Esophagus squamous epithelium (tissue), 5 donors: ENCODE measurements at regions not wholly inside any gene's neighbourhood (a gene's known extent, or its start where the extent isn't known, plus 50 kb on each side); places are given as distances from the start of the nearest gene placed in this dataset.

Experiments used
- DNase-seq: peaks from one replicate; lab custom pipeline; 2025; lab: John Stamatoyannopoulos, UW
- H3K27ac ChIP-seq, 4 donors: fragments of 200-600 bp; sonication (generic); one replicate each; pipeline ENCODE4 v1.5.1; 2016 to 2019; ENCODE audit warnings: mild to moderate bottlenecking in 1 of 4
- H3K27me3 ChIP-seq, 4 donors: fragments of 200-600 bp; sonication (generic); 1 replicate in 3 of 4; 2 replicates in 1 of 4; pipeline versions ENCODE4 v1.5.1 to v1.6.0; 2017 to 2021; ENCODE audit warnings: antibody characterized with exemption in 1 of 4
- H3K36me3 ChIP-seq, 3 donors: fragments of 200-600 bp; sonication (generic); one replicate each; pipeline ENCODE4 v1.5.1; 2016 to 2019
- H3K4me1 ChIP-seq, 3 donors: fragments of 200-600 bp; sonication (generic); one replicate each; pipeline ENCODE4 v1.5.1; 2017 to 2019
- H3K4me3 ChIP-seq, 4 donors: fragments of 200-600 bp; sonication (generic); 1 replicate in 3 of 4; 2 replicates in 1 of 4; pipeline ENCODE4 v1.5.1; 2016 to 2019; ENCODE audit warnings: mild to moderate bottlenecking in 2 of 4, moderate library complexity in 1 of 4
- H3K9me3 ChIP-seq, 3 donors: fragments of 200-600 bp; sonication (generic); one replicate each; pipeline ENCODE4 v1.5.1; 2016 to 2019
- POLR2A ChIP-seq, 4 donors: fragments of 450-650 bp; IDR thresholded peaks; one replicate each; pipeline ENCODE4 v1.6.1; 2017; ENCODE audit warnings: antibody characterized with exemption in 4 of 4, mild to moderate bottlenecking in 4 of 4, moderate library complexity in 3 of 4
- WGBS, 2 donors: methylation state at CpG; one replicate each; pipeline ENCODE4 v1.1.5; 2018; 5-methylcytosine and 5-hydroxymethylcytosine counted together
- intact Hi-C: fragments of 100-400 bp; cut with DNase I; formaldehyde crosslinking; loops from one replicate; pipeline ENCODE4 v1.15.0; 2022
- TF ChIP-seq, protein P1 (sequence below), 6 experiments: fragments of 450-650 bp in 4 of 6; fragments of 200-600 bp in 2 of 6; sonication (generic) in 2 of 6; IDR thresholded peaks; one replicate each; pipeline ENCODE4 v1.5.1; 2016 to 2019; ENCODE audit warnings: antibody characterized with exemption in 6 of 6, mild to moderate bottlenecking in 4 of 6, moderate library complexity in 4 of 6
- donor health status: DM: yes; HTN: yes; CAD: no.

DNA sequence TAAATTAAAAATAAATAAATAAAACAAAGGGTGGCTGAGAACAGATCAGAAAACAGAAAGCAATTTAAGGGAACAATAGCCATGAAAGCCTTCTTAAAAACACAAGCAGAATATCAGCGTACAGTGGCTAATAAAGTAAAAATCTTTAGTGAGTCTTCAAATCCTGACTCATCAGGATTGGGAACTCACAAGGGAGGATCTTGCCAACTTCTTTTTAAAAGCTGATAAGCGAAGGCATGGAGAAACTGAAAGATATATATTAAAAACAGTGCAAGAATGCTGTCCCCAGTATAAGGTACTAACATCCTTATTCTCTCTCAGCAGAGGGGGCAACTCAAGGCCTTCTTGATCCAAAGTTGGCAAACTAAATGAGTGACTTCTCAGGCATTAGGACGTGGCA is 180.1 kb downstream of the DHX15 start:
- 60 to 69% methylated on average over 3 of the region's 3 CpGs for WGBS, 2 donors
- TF ChIP-seq, protein P1, sequence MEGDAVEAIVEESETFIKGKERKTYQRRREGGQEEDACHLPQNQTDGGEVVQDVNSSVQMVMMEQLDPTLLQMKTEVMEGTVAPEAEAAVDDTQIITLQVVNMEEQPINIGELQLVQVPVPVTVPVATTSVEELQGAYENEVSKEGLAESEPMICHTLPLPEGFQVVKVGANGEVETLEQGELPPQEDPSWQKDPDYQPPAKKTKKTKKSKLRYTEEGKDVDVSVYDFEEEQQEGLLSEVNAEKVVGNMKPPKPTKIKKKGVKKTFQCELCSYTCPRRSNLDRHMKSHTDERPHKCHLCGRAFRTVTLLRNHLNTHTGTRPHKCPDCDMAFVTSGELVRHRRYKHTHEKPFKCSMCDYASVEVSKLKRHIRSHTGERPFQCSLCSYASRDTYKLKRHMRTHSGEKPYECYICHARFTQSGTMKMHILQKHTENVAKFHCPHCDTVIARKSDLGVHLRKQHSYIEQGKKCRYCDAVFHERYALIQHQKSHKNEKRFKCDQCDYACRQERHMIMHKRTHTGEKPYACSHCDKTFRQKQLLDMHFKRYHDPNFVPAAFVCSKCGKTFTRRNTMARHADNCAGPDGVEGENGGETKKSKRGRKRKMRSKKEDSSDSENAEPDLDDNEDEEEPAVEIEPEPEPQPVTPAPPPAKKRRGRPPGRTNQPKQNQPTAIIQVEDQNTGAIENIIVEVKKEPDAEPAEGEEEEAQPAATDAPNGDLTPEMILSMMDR (IDR thresholded peaks at IDR 0.05): no peak
- no peak for TF ChIP-seq POLR2A (IDR thresholded peaks at IDR 0.05)

DNA sequence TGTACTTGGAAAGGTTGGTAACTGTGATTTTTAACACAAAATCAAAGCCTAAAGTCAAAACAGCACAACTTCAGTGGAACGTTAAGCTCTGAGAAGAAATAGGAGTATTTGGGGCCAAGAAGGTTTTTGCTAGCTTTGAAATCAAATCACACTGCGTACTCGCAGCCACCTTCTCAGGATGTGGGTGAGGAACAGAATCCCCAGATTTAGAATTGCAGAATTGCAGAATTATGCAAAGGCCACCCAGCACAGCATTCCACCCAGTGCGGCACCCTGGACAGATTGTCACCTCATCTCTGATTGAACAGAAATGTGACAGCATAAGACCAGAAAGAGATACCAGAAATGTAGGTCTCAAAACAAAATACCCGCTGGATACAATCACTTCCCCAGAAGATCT is 181.1 kb downstream of the DHX15 start:
- no peak for DNase-seq
- intact Hi-C loops: no loop called here
- H3K27me3 ChIP-seq: no peaks in the 10 kb centered on the region
- no peaks in the 10 kb centered on the region for H3K36me3 ChIP-seq
- WGBS, 2 donors: 90 to 93% methylated on average over 5 of the region's 5 CpGs
- no peak overlapping the region for H3K4me3 ChIP-seq
- H3K27ac ChIP-seq: no peak overlapping the region
- TF ChIP-seq, protein P1 (IDR thresholded peaks at IDR 0.05): no peak
- no peaks in the 10 kb centered on the region for H3K9me3 ChIP-seq
- no peaks in the 10 kb centered on the region for H3K4me1 ChIP-seq

More for the DNA sequence above, 180.1 kb downstream of the DHX15 start:
- Histone ChIP-seq H3K27ac (no peak overlapping the region), H3K9me3 (no peaks in the 10 kb centered on the region), H3K4me3 (no peak overlapping the region), H3K27me3 (no peaks in the 10 kb centered on the region), H3K4me1 (no peaks in the 10 kb centered on the region), H3K36me3 (no peaks in the 10 kb centered on the region)
- intact Hi-C loops: no loop called here
- DNase-seq: no peak

DNA sequence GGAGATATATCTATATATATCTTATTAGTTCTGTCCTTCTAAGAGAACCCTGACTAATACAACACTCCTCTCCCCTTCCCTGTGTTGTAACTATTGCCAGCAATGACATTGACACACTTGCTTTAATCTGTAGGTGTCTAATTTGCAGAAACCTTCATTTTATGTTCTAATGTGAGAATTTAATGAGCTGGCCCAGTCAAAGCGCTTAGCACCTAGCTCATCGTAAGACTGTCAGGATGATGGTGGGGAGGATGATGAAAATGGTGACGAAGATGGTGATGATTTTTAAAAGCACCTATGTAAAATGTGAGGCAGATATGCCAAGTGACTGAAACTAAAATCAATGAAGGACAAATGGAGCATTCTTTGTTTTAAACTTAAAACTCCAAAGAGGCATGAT is 183.8 kb downstream of the DHX15 start:
- no peaks in the 10 kb centered on the region for H3K9me3 ChIP-seq
- TF ChIP-seq, protein P1 (IDR thresholded peaks at IDR 0.05): no peak
- no peak for TF ChIP-seq POLR2A (IDR thresholded peaks at IDR 0.05)
- intact Hi-C loops: no loop called here
- no peaks in the 10 kb centered on the region for H3K36me3 ChIP-seq
- H3K4me1 ChIP-seq: no peaks in the 10 kb centered on the region
- no peaks in the 10 kb centered on the region for H3K27me3 ChIP-seq
- no peak overlapping the region for H3K4me3 ChIP-seq
- 95 to 97% methylated on average over 3 of the region's 3 CpGs for WGBS, 2 donors
- no peak for DNase-seq
- H3K27ac ChIP-seq: no peak overlapping the region

DNA sequence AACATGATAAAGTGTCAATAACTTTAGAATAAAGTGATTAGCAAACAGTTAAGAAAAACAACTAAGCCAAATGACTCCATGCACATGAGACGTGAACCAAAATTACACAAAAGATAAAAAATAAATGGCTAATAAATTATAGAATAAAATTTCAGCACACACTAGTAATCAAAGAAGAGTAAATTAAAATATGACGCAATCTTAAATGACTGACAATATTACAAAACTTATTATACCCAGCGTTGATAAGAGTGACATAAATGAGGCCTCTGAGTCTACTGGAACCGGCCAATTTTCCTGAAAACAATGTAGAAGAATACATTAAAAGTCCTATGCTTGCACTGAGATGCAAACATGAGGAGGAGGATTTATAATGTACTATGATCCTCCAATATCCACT is 187.4 kb downstream of the DHX15 start:
- H3K4me1 ChIP-seq: no peaks in the 10 kb centered on the region
- H3K4me3 ChIP-seq: no peak overlapping the region
- TF ChIP-seq, protein P1 (IDR thresholded peaks at IDR 0.05): no peak
- no peak for TF ChIP-seq POLR2A (IDR thresholded peaks at IDR 0.05)
- whole genome bisulfite sequencing, 2 donors: 85 to 91% methylated on average over 4 of the region's 4 CpGs
- H3K36me3 ChIP-seq: no peaks in the 10 kb centered on the region
- H3K27ac ChIP-seq: no peak overlapping the region
- intact Hi-C loops: no loop called here
- DNase-seq: no peak
- no peaks in the 10 kb centered on the region for H3K9me3 ChIP-seq
- H3K27me3 ChIP-seq: no peaks in the 10 kb centered on the region

DNA sequence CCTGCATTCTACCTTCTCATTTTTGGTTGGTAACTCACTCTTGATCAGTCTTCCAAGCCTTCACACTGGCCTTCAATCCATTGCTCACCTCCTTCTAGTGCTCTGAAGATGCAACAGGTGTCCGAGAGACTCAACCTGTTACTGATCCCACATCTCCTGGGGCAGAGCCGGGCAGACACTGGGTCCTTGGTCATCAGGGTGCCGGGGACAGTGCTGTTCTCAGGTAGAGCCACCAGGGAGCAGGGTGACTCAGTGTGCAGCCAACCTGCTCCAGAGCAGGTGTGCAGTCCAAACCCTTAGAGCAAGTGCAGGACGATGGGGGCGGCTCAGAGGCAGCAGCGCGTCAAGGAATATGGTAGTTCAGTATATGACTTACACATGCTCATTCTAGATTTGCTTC is 188.4 kb downstream of the DHX15 start:
- Histone ChIP-seq H3K27me3 (no peaks in the 10 kb centered on the region), H3K9me3 (no peaks in the 10 kb centered on the region), H3K36me3 (no peaks in the 10 kb centered on the region), H3K4me3 (no peak overlapping the region), H3K27ac (no peak overlapping the region), H3K4me1 (no peaks in the 10 kb centered on the region)
- TF ChIP-seq, protein P1 (IDR thresholded peaks at IDR 0.05): no peak
- TF ChIP-seq POLR2A (IDR thresholded peaks at IDR 0.05): no peak
- WGBS, 2 donors: 91 to 95% methylated on average over 4 to 5 of the region's 7 CpGs
- DNase-seq: no peak
- intact Hi-C loops: no loop called here
